ENCODE measurements at regions not wholly inside any gene's neighbourhood (a gene's known extent, or its start where the extent isn't known, plus 50 kb on each side); places are given as distances from the start of the nearest gene placed in this dataset.
A peak's percentile ranks its signal among the peaks of the same experiment; 100 is the strongest.

DNA sequence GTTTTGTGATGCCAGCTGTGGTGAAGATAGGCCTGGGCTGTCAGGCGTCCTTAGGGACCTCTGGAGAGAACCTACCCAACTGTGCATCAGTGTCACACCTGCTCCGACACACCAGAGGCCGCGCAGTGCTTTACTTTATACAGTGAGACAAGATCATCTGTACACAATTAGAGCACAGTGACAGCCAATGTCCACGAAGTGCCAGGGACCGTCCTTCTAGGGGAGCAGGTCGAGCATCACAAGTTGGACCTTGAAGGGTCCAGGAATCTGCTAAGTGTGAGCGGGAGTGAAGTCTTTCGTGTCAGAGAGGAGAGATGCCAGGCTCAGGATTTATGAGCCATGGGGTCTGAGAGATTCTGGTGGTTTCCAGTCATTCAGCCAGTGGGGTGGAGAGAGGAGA, 104.2 kb downstream of the TMEM18 start:
- peaks cover 45% of the 10 kb centered on the region for H3K9me3 Mint-ChIP-seq
- Histone ChIP-seq H3K4me3 (no peak overlapping the region), H4K20me1 (ENCODE audit: low read depth) (no peaks in the 10 kb centered on the region), H3K4me1 (no peaks in the 10 kb centered on the region), H3K36me3 (no peaks in the 10 kb centered on the region), H3K9me3 (ENCODE audit: low read depth) (peaks cover 13% of the 10 kb centered on the region), H3K27me3 (no peaks in the 10 kb centered on the region), H3K27ac (no peak overlapping the region), H3K79me2 (ENCODE audit: low read depth) (no peaks in the 10 kb centered on the region), H2AFZ (replicated peaks) (no peak overlapping the region), H3K9ac (no peak overlapping the region), H3F3A (ENCODE audit: low read depth) (no peaks in the 10 kb centered on the region), H3K4me2 (no peak overlapping the region)
- peaks cover 6% of the 10 kb centered on the region for H3K27me3 Mint-ChIP-seq (ENCODE audit: insufficient read depth, low read depth)
- H3K4me1 Mint-ChIP-seq: peaks cover 4% of the 10 kb centered on the region
- no peak for DNase-seq (ENCODE audit: low spot score)
- TF ChIP-seq EZH2 (IDR thresholded peaks at IDR 0.05): no peak
- no peak for TF ChIP-seq EZH2phosphoT487 (IDR thresholded peaks at IDR 0.05)
- TF ChIP-seq, protein P1, sequence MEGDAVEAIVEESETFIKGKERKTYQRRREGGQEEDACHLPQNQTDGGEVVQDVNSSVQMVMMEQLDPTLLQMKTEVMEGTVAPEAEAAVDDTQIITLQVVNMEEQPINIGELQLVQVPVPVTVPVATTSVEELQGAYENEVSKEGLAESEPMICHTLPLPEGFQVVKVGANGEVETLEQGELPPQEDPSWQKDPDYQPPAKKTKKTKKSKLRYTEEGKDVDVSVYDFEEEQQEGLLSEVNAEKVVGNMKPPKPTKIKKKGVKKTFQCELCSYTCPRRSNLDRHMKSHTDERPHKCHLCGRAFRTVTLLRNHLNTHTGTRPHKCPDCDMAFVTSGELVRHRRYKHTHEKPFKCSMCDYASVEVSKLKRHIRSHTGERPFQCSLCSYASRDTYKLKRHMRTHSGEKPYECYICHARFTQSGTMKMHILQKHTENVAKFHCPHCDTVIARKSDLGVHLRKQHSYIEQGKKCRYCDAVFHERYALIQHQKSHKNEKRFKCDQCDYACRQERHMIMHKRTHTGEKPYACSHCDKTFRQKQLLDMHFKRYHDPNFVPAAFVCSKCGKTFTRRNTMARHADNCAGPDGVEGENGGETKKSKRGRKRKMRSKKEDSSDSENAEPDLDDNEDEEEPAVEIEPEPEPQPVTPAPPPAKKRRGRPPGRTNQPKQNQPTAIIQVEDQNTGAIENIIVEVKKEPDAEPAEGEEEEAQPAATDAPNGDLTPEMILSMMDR (IDR thresholded peaks at IDR 0.05): no peak
- peak overlapping the region; percentile 1 for H3K27ac Mint-ChIP-seq
- H3K36me3 Mint-ChIP-seq: no peaks in the 10 kb centered on the region
- no peak overlapping the region for H3K4me3 Mint-ChIP-seq

DNA sequence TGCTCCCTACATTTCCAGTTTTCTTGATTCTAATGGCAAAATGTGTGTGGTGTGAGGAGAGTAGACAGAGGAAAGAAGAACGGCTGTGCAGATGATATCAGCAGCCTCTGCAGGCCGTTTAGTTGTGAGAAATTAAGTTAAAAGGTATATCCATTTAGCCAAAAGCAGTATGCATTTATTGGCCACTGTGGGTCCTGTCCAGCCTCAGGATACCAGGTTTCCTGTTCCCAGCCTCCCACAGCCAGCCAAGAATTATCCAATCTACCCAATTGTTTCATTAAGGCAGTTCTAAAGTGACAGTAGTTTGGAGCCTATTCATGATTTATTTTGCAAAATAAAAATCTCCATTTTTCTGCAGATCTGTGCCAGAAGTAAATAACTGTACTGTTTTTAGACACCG, 107.5 kb downstream of the TMEM18 start:
- Histone ChIP-seq H2AFZ (replicated peaks) (no peak overlapping the region), H3F3A (ENCODE audit: low read depth) (no peaks in the 10 kb centered on the region), H3K36me3 (no peaks in the 10 kb centered on the region), H4K20me1 (ENCODE audit: low read depth) (no peaks in the 10 kb centered on the region), H3K4me3 (no peak overlapping the region), H3K4me1 (no peaks in the 10 kb centered on the region), H3K9me3 (ENCODE audit: low read depth) (peaks cover 7% of the 10 kb centered on the region), H3K27ac (no peak overlapping the region), H3K4me2 (no peak overlapping the region), H3K9ac (no peak overlapping the region), H3K27me3 (no peaks in the 10 kb centered on the region), H3K79me2 (ENCODE audit: low read depth) (no peaks in the 10 kb centered on the region)
- H3K4me1 Mint-ChIP-seq: peaks cover 4% of the 10 kb centered on the region
- DNase-seq (ENCODE audit: low spot score): no peak
- no peaks in the 10 kb centered on the region for H3K36me3 Mint-ChIP-seq
- no peak overlapping the region for H3K27ac Mint-ChIP-seq
- TF ChIP-seq, protein P1 (IDR thresholded peaks at IDR 0.05): no peak
- H3K27me3 Mint-ChIP-seq (ENCODE audit: insufficient read depth, low read depth): peaks cover 6% of the 10 kb centered on the region
- H3K9me3 Mint-ChIP-seq: peaks cover 26% of the 10 kb centered on the region
- no peak overlapping the region for H3K4me3 Mint-ChIP-seq

DNA sequence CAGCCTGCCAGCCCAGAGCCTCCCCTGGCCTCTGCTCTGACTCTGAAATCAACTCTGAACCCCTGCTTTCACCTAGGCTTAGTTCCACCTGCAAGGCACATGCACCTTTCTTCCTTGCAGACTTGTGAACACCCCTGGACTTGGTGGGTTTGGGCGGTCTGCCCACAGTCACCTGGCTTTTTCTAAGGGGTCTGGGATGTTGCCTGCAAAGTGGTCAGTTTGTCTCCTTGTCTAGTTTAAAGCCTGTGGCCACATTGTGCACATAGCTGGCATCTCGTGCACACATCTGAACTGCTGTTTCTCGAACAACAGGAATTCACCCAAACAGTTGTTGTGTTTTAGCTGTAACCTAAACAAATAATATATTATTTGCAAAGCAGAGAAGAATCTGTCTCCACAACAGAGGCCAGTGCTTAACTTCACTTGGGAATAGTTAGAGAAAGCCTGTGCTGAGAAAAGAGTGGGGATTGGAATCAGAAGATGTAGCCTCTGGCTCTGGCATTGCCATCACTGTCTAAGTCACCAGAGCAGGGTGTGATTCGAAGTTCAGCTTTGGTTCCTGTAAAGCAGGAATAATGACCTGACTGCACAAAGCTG, 108.5 kb downstream of the TMEM18 start:
- no peak for DNase-seq (ENCODE audit: low spot score)
- H3K36me3 Mint-ChIP-seq: no peaks in the 10 kb centered on the region
- H3K4me1 Mint-ChIP-seq: peaks cover 7% of the 10 kb centered on the region
- H3K4me3 Mint-ChIP-seq: no peak overlapping the region
- Histone ChIP-seq H4K20me1 (ENCODE audit: low read depth) (no peaks in the 10 kb centered on the region), H3F3A (ENCODE audit: low read depth) (no peaks in the 10 kb centered on the region), H3K27ac (no peak overlapping the region), H2AFZ (replicated peaks) (no peak overlapping the region), H3K79me2 (ENCODE audit: low read depth) (no peaks in the 10 kb centered on the region), H3K9ac (no peak overlapping the region), H3K4me1 (no peaks in the 10 kb centered on the region), H3K36me3 (no peaks in the 10 kb centered on the region), H3K4me2 (no peak overlapping the region), H3K27me3 (no peaks in the 10 kb centered on the region), H3K9me3 (ENCODE audit: low read depth) (peaks cover 7% of the 10 kb centered on the region), H3K4me3 (no peak overlapping the region)
- H3K27ac Mint-ChIP-seq: no peak overlapping the region
- no peak for TF ChIP-seq EZH2phosphoT487 (IDR thresholded peaks at IDR 0.05)
- TF ChIP-seq, protein P1 (IDR thresholded peaks at IDR 0.05): no peak
- TF ChIP-seq EZH2 (IDR thresholded peaks at IDR 0.05): no peak
- peaks cover 7% of the 10 kb centered on the region for H3K27me3 Mint-ChIP-seq (ENCODE audit: insufficient read depth, low read depth)
- peaks cover 26% of the 10 kb centered on the region for H3K9me3 Mint-ChIP-seq
